ENCODE measurements at regions not wholly inside any gene's neighbourhood (a gene's known extent, or its start where the extent isn't known, plus 50 kb on each side); places are given as distances from the start of the nearest gene placed in this dataset.

GRCh38 chr6:21965016-21965415 lies 331.8 kb downstream of the PRL start:
- no peak for DNase-seq (ENCODE audit: low read depth)

DNA sequence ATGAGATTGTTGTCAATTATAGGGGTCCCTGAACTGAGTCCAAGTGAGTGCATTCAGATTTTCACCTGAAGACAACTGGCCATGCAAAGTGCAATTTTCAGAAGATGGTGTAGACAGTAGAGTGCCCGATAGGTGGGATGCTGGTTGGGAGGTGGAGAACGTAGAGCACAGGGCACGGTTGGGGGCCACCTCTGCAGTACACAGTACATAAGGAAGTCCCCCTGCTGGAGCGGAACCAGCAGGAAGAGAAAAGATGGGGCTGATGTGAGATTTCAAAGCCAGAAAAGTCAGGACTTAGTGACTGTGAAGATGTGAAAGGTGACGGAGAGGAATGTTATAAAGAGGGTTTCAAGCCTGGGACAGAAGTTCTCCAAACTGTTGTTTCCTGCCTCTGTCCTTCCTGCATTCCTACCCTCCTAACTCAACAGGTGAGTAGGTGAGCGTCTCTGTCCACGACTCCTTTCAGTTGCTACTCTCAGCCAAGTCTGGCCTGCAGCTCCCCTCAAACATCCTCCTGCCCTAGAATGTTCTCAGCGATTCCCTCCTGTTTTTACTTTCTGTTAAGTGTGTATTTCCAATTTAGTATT lies 330.8 kb downstream of the PRL start:
- no peak for DNase-seq (ENCODE audit: low read depth)

DNA sequence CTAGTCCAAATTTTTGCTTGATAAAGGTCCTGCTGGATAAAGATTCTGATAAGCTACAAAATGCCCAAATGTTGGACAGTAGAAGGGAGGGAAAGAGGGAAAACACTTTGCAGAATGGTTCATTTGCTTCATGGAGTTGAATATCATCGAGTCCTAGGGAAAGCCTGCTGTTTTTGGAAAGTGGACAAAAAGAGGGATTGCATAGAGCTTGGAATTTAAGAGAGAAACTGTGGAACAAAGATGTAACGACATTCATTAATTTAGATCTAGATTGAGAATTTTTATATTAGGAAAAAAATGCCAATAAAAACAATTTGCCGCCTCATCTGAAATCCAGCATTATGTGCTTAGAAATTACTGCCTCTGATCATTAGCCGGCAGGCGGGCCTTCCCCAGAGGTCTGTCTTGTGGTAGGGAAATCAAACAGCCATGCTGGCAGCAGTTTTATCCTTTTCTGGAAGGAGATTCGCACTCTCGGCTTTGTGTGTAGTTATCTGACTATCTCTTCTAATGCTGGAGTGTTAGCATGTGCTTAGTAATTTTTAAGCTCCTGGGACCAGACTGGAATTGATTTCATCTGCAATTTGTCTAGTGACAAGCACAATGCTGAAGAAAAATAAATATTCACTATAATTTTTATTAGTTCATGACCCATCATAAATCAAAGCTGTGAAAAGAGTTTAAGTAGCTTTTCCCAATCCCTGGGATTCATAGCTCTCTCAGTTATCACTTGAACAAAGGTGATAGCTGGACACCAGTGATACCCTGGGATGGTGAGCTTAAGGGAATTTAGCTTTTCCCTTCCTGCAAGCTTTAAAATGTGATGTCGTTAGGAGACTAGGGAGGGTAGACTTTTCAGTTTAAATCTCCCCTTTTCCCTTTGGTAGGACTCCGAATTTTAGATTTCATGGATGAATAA lies 329.5 kb downstream of the PRL start:
- DNase-seq (ENCODE audit: low read depth) = no peak

DNA sequence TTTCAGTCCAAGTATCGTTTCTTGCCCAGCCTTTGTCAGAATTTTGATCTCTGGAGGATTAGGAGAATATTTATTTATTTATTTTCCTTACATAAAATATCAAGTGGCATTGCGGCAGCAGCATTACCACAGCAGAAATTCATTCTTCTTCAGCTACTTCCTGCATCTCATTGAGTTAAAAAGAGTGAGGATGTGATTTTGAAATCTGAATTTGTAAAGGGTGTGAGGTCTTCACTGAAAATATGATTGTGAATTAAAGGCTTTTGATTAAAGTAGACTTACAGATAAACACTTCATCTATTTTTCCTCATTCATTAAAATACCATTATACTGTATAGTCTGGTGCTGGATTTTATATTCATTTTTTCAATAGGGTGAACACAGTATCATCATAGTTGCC lies 328.4 kb downstream of the PRL start:
- no peak for DNase-seq (ENCODE audit: low read depth)

DNA sequence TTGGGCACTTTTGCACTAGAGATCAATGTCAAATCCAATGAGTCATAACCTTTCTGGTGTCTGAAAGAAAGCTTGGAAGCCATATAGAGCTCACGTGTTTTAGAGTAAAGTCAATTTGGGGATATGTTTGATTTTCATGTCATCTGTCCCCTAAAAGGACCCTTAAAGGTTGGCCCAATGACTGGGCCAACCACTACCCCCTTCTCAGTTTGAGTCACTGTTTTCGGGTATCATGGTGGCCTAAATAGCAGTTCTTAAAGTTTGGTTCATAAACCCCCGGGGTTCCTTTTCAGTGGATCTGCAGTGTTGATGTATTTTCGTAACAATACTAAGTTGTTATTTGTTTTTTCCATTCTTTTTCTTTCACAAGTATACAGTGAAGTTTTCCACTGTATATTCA lies 327.6 kb downstream of the PRL start:
- no peak for DNase-seq (ENCODE audit: low read depth)

DNA sequence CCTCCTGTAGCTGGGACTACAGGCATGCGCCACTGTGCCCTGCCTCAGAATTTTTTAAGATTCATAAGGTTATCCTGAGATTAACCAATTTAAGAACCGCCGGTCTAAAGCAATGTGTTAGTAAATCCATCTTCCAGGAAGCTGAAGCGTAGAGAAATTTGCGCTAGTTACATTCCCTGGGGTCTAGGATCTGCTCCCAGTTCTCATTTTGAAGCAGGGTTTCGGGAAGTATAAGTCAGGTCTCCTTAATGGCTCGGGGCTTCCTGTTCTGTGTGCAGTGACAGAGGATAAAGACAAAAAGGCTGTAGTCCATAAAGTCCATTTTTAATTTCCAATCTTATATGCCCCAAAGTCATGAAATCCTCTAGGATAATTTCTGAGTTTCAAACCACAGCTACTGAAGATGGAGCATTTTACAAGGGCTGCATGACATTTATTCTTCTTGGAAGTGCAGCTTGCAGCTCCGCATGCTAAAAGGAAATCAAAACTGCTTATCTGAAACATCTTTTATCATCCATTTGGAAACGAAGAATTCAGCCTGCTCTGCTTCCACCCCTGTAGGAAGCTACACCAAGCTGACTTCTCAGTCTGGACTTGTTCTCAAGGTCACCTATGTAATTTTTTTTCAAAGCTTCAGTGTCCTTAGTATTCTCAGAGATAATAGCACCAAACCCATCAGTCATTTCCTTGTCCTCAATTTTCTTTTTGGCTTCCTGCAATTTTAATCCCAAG lies 326.1 kb downstream of the PRL start:
- DNase-seq (ENCODE audit: low read depth) = no peak

- DNase-seq (ENCODE audit: low read depth) = no peak
These were observed 325.3 kb downstream of the PRL start for GRCh38 chr6:21971541-21971940.

- DNase-seq (ENCODE audit: low read depth) = no peak
These were observed 324.3 kb downstream of the PRL start for GRCh38 chr6:21972516-21972915.

- DNase-seq (ENCODE audit: low read depth) = no peak
These were observed 319.5 kb downstream of the PRL start for GRCh38 chr6:21977346-21977745.

- DNase-seq (ENCODE audit: low read depth) = no peak
These were observed 315.5 kb downstream of the PRL start for GRCh38 chr6:21981235-21981833.

- DNase-seq (ENCODE audit: low read depth) = no peak
These were observed 312.7 kb downstream of the PRL start for GRCh38 chr6:21984135-21984534.

GRCh38 chr6:21984561-21984960 lies 312.3 kb downstream of the PRL start:
- DNase-seq (ENCODE audit: low read depth) = peak; percentile 50

GRCh38 chr6:21985904-21986303 lies 310.9 kb downstream of the PRL start:
- DNase-seq (ENCODE audit: low read depth) = no peak

DNA sequence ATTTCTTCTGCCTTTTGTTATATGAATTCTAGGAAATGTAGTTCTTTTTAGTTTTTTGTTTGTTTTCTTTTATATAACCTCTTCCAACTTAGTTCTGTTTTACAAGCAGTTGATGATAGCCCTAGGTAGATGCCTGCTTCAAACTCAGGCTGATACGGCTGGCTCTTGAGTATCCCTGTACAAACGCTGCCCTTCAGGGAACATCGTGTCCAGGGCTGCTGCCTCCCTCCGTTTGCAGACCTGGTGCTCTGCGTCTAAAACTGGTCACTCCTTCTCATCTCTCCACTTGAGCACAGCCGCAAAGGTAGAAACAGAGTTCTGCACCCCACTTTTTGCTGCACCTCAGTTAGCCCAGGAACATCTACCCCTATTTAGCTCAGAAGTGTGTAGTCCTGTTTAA lies 310.1 kb downstream of the PRL start:
- DNase-seq (ENCODE audit: low read depth) = no peak

DNA sequence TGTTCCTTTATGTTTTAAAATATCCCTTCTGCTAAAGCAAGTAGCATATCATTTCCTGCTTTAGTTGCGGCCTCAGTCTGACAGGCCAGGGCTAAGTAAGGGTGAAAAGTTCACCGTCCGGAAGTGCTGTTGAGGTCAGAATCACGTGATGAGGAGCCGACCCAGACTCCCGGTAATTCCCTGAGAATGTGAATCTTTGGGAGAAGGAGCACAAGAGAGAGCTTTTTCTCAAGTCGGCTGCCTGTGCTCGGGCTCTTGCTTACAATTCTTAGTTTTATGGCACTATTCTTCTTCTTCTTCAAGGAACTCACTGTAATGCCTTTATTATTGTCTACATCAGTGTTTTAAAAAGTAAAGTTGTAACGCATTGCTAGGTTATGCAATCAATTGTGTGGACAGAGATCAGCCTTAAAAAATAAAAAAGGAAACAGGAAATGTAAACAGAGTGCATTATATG lies 309.3 kb downstream of the PRL start:
- peak; percentile 54 for DNase-seq (ENCODE audit: low read depth)

- no peak for DNase-seq (ENCODE audit: low read depth)
These were observed 306.3 kb downstream of the PRL start for GRCh38 chr6:21990577-21990976.

DNA sequence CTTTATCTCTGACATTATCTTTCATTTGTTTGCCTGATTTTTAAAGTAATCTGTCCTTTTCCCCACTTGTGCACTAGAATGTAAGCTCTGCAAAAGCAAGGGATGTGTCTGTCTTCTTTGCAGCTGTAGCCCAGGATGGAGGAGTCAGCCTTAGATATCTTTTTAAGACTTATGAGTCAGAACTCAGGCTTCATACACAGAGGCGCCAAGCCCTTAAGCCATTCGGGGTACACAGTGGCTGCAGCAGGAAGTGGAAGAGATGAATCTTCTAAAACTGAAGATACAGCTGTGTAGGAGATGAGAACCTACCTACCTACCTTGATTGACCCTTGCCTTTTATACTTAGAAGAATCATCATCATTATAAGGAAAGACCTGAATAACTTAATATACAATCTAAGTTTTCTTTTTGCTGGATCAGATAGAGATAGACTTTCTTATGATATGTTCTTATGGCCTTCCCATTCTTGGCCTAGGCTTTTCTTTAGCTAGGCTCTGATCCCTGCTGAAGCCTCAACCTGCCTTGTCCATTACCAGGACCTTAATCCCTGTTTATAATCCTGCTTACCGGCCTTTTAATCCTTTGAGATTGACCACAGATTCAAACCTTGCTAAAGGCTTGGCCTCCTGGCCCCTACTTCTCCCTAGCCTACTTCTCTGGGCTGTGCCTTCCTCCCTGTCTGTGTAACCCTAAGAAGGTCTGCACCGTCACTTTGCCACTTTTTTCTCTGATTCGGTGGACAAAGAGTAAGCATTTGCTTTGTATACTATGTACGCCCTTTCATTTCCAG lies 304.5 kb downstream of the PRL start:
- no peak for DNase-seq (ENCODE audit: low read depth)

- no peak for DNase-seq (ENCODE audit: low read depth)
These were observed 303.0 kb downstream of the PRL start for GRCh38 chr6:21993841-21994240.

DNA sequence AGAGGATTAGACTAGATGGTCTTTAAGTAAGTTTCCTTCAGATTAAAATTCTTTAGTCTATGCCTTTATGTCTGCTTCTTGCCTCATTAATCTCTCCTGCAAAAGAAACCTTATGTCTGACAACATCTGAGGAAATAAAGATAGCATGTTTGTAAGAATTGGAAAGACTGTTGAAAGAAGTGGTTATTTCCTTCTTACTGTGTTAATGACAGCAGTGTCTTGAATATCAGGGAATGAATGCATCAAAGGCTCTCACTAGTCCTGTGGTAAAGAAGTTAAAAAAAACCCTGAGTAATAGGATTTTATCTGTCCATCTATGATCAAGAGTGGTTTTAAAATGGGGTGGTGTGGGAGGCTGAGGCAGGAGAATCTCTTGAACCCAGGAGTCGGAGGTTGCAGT lies 302.0 kb downstream of the PRL start:
- no peak for DNase-seq (ENCODE audit: low read depth)

DNA sequence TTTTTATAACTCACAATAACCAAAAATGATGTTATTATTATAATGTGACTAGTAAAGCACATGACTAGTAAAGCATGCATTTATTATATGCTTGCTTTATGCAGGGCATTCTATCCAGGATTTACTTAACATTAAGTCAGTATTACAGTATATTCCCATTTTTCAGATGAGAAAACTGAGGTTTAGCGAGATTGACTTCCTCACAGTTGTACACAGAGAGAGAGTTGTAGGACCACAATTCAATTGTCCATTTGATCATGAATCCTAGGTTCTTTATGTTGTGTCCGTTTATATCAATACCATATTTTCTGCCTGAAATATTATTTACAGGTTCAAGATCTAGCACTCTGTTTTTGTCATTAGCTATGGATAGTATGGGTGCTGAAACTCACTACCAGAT lies 301.5 kb downstream of the PRL start:
- DNase-seq (ENCODE audit: low read depth) = no peak

- DNase-seq (ENCODE audit: low read depth) = no peak
These were observed 300.3 kb downstream of the PRL start for GRCh38 chr6:21996425-21997118.

All from fibroblast of gingiva (primary cell).